ENCODE measurements at regions not wholly inside any gene's neighbourhood (a gene's known extent, or its start where the extent isn't known, plus 50 kb on each side); places are given as distances from the start of the nearest gene placed in this dataset.
"Not testable (repeated sequence)": the region's sequence is repeated elsewhere in the genome, so short reads cannot be mapped to it uniquely, and the experiment has no call there.

- no peaks in the 10 kb centered on the region for H3K4me1 Mint-ChIP-seq (ENCODE audit: low read depth)
- no peak for DNase-seq
- H3K9me3 Mint-ChIP-seq: no peaks in the 10 kb centered on the region; the same call in 1 of the 2 replicates
- TF ChIP-seq CTCF (IDR thresholded peaks at IDR 0.05): no peak
- no peak overlapping the region for H3K27ac Mint-ChIP-seq
- no peaks in the 10 kb centered on the region; the same call in 1 of the 2 replicates for H3K27me3 Mint-ChIP-seq (ENCODE audit: insufficient read depth)
- H3K4me3 Mint-ChIP-seq: no peak overlapping the region
- H3K36me3 Mint-ChIP-seq (ENCODE audit: low read depth): no peaks in the 10 kb centered on the region
Measured at GRCh38 chrX:19202171-19202570, 79.9 kb upstream of the ADGRG2 start.

DNA sequence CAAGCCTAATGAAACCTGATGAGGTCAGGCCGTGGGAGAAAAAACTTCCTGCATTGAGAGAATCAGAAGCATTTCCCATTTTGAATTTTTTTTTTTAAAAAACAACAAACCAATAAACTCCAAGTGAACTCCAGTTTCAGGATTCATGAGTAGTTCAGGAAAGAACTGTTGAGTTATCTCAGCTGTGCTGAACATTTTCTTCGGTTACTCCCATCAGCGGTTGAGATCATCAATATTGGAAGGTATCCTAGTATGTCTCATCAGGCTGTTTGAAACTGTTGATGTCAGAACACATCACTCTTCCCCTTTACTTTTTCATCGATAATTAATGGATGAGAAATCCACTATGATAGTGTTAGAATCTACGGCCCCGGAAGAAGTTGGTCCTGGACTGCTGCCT is 82.4 kb upstream of the ADGRG2 start:
- H3K27me3 Mint-ChIP-seq (ENCODE audit: insufficient read depth): no peaks in the 10 kb centered on the region; the same call in 1 of the 2 replicates
- no peak overlapping the region for H3K27ac Mint-ChIP-seq
- TF ChIP-seq CTCF (IDR thresholded peaks at IDR 0.05): no peak
- H3K4me3 Mint-ChIP-seq: no peak overlapping the region
- no peaks in the 10 kb centered on the region for H3K4me1 Mint-ChIP-seq (ENCODE audit: low read depth)
- no peaks in the 10 kb centered on the region for H3K36me3 Mint-ChIP-seq (ENCODE audit: low read depth)
- no peak for DNase-seq
- no peaks in the 10 kb centered on the region; the same call in 1 of the 2 replicates for H3K9me3 Mint-ChIP-seq

- no peak for DNase-seq
- no peaks in the 10 kb centered on the region for H3K27me3 Mint-ChIP-seq (ENCODE audit: insufficient read depth)
- no peak for TF ChIP-seq CTCF (IDR thresholded peaks at IDR 0.05)
- H3K4me3 Mint-ChIP-seq: no peak overlapping the region
- no peaks in the 10 kb centered on the region for H3K9me3 Mint-ChIP-seq
- H3K36me3 Mint-ChIP-seq (ENCODE audit: low read depth): no peaks in the 10 kb centered on the region
- no peaks in the 10 kb centered on the region for H3K4me1 Mint-ChIP-seq (ENCODE audit: low read depth)
- no peak overlapping the region for H3K27ac Mint-ChIP-seq
Measured at GRCh38 chrX:19212037-19212436, 89.8 kb upstream of the ADGRG2 start.

GRCh38 chrX:19213610-19214152 is 91.4 kb upstream of the ADGRG2 start:
- no peak for TF ChIP-seq CTCF (IDR thresholded peaks at IDR 0.05)
- DNase-seq: no peak
- no peak overlapping the region for H3K4me3 Mint-ChIP-seq
- H3K36me3 Mint-ChIP-seq (ENCODE audit: low read depth): no peaks in the 10 kb centered on the region
- no peak overlapping the region for H3K27ac Mint-ChIP-seq
- H3K9me3 Mint-ChIP-seq: no peaks in the 10 kb centered on the region
- no peaks in the 10 kb centered on the region for H3K4me1 Mint-ChIP-seq (ENCODE audit: low read depth)
- H3K27me3 Mint-ChIP-seq (ENCODE audit: insufficient read depth): no peaks in the 10 kb centered on the region

DNA sequence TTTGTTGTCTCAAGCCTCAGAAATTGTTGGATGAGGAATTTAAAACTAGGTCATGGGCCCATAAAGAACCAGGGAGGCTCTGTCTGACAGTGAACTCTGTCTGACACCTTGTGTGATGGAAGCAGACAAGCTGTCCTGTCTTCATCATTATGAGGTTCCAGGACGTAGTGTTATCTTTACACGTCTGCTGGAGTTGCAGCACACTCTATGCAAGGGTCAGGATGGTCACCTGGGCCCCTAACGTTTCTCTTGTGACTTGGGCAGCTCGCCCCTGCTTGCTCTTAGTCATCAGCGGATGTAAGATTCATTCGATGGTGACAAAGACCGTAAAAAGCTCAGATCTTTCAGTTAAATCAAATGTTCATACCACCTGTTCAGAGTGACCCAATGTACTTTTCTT is 92.0 kb upstream of the ADGRG2 start:
- no peak overlapping the region for H3K4me3 Mint-ChIP-seq
- no peak for TF ChIP-seq CTCF (IDR thresholded peaks at IDR 0.05)
- no peaks in the 10 kb centered on the region for H3K9me3 Mint-ChIP-seq
- H3K27ac Mint-ChIP-seq: no peak overlapping the region
- no peak for DNase-seq
- H3K27me3 Mint-ChIP-seq (ENCODE audit: insufficient read depth): no peaks in the 10 kb centered on the region
- H3K36me3 Mint-ChIP-seq (ENCODE audit: low read depth): no peaks in the 10 kb centered on the region
- H3K4me1 Mint-ChIP-seq (ENCODE audit: low read depth): no peaks in the 10 kb centered on the region

GRCh38 chrX:19225909-19226308 is 103.6 kb upstream of the ADGRG2 start:
- peaks cover 2% of the 10 kb centered on the region; the same call in 1 of the 2 replicates for H3K27me3 Mint-ChIP-seq (ENCODE audit: insufficient read depth)
- no peak overlapping the region for H3K27ac Mint-ChIP-seq
- no peak for TF ChIP-seq CTCF (IDR thresholded peaks at IDR 0.05)
- H3K36me3 Mint-ChIP-seq (ENCODE audit: low read depth): no peaks in the 10 kb centered on the region
- H3K4me3 Mint-ChIP-seq: no peak overlapping the region
- DNase-seq: no peak
- no peaks in the 10 kb centered on the region for H3K4me1 Mint-ChIP-seq (ENCODE audit: low read depth)
- no peaks in the 10 kb centered on the region for H3K9me3 Mint-ChIP-seq

- not testable (repeated sequence) for DNase-seq; H3K36me3 Mint-ChIP-seq (ENCODE audit: low read depth); H3K27me3 Mint-ChIP-seq (ENCODE audit: insufficient read depth); H3K9me3 Mint-ChIP-seq; H3K27ac Mint-ChIP-seq; H3K4me1 Mint-ChIP-seq (ENCODE audit: low read depth); H3K4me3 Mint-ChIP-seq
Measured at GRCh38 chrX:19229896-19230295, 107.6 kb upstream of the ADGRG2 start.
